GM12892 (cell line): ENCODE measurements at regions not wholly inside any gene's neighbourhood (a gene's known extent, or its start where the extent isn't known, plus 50 kb on each side); places are given as distances from the start of the nearest gene placed in this dataset.

Experiments
- DNase-seq: peaks from one replicate; pipeline ENCODE4 v3.0.0; 2011; ENCODE audit not compliant: insufficient read length
- FAIRE-seq: peaks from 2 replicates; lab custom pipeline; 2011; peaks lifted over from hg19 to GRCh38; lab: Jason Lieb, UNC
- POLR2A ChIP-seq: IDR thresholded peaks from 2 replicates; pipeline ENCODE4 v1.6.1; 2011; ENCODE audit warnings: low read depth, low read length, control low read depth
- POLR2AphosphoS5 ChIP-seq: IDR thresholded peaks from 2 replicates; pipeline ENCODE4 v1.6.1; 2011; ENCODE audit warnings: low read depth, low read length, control low read depth
- TAF1 ChIP-seq: IDR thresholded peaks from 2 replicates; pipeline ENCODE4 v1.6.1; 2011; ENCODE audit warnings: low read depth, mild to moderate bottlenecking, control low read depth, low read length, borderline replicate concordance

GRCh38 chr2:53568469-53568868, 199.1 kb upstream of the CHAC2 start:
- no peak for TF ChIP-seq POLR2AphosphoS5
- no peak for TF ChIP-seq POLR2A
- TF ChIP-seq TAF1, result no peak
- FAIRE-seq (no peak), DNase-seq (no peak)

GRCh38 chr2:53567073-53567472, 200.5 kb upstream of the CHAC2 start:
- DNase-seq (no peak), FAIRE-seq (no peak)
- TF ChIP-seq POLR2A (no peak), POLR2AphosphoS5 (no peak), TAF1 (no peak)

- DNase-seq (no peak), FAIRE-seq (no peak)
- TF ChIP-seq POLR2A (no peak), POLR2AphosphoS5 (no peak), TAF1 (no peak)
These were observed 205.2 kb upstream of the CHAC2 start for GRCh38 chr2:53562407-53562806.

GRCh38 chr2:53561155-53561554, 206.4 kb upstream of the CHAC2 start:
- FAIRE-seq, result no peak
- TF ChIP-seq POLR2AphosphoS5 (no peak), TAF1 (no peak), POLR2A (no peak)
- no peak for DNase-seq

- no peak for TF ChIP-seq POLR2A
- no peak for DNase-seq
- FAIRE-seq, result no peak
These were observed 208.2 kb upstream of the CHAC2 start for GRCh38 chr2:53559302-53559966.

GRCh38 chr2:53558867-53559266, 208.7 kb upstream of the CHAC2 start:
- TF ChIP-seq POLR2A, result no peak
- no peak for TF ChIP-seq POLR2AphosphoS5
- TF ChIP-seq TAF1, result no peak
- DNase-seq (no peak), FAIRE-seq (no peak)

GRCh38 chr2:53549497-53549896, 218.1 kb upstream of the CHAC2 start:
- TF ChIP-seq TAF1, result no peak
- no peak for TF ChIP-seq POLR2AphosphoS5
- TF ChIP-seq POLR2A, result no peak
- no peak for FAIRE-seq
- DNase-seq, result no peak

- no peak for FAIRE-seq
- DNase-seq, result no peak
- no peak for TF ChIP-seq POLR2A
- TF ChIP-seq TAF1, result no peak
- TF ChIP-seq POLR2AphosphoS5, result no peak
These were observed 222.0 kb upstream of the CHAC2 start for GRCh38 chr2:53545604-53546003.

GRCh38 chr2:53544871-53545558, 222.6 kb upstream of the CHAC2 start:
- no peak for TF ChIP-seq POLR2A
- no peak for TF ChIP-seq TAF1
- TF ChIP-seq POLR2AphosphoS5, result no peak
- DNase-seq (no peak), FAIRE-seq (no peak)

- TF ChIP-seq TAF1 (no peak), POLR2AphosphoS5 (no peak), POLR2A (no peak)
- FAIRE-seq, result no peak
- DNase-seq, result no peak
These were observed 224.5 kb upstream of the CHAC2 start for GRCh38 chr2:53543083-53543482.

- DNase-seq (no peak), FAIRE-seq (no peak)
- TF ChIP-seq POLR2AphosphoS5 (no peak), POLR2A (no peak), TAF1 (no peak)
These were observed 230.8 kb upstream of the CHAC2 start for GRCh38 chr2:53536583-53537361.

- DNase-seq (no peak), FAIRE-seq (no peak)
- TF ChIP-seq TAF1, result no peak
These were observed 232.3 kb upstream of the CHAC2 start for GRCh38 chr2:53535234-53535840.
